Thymus (tissue), 11 donors: ENCODE measurements at regions not wholly inside any gene's neighbourhood (a gene's known extent, or its start where the extent isn't known, plus 50 kb on each side); places are given as distances from the start of the nearest gene placed in this dataset.

Experiments
- DNase-seq, 9 donors: peaks; one replicate each; pipeline ENCODE4 v3.0.0-alpha.2; 2013; ENCODE audit warnings: low spot score in 9 of 9, low read depth in 6 of 9, missing footprints in 1 of 9
- H3K27ac ChIP-seq, 2 donors: one replicate each; pipeline ENCODE4 v1.5.1; 2013; ENCODE audit warnings: control low read depth in 1 of 2, low read depth in 1 of 2, low read length in 1 of 2, mild to moderate bottlenecking in 1 of 2, moderate library complexity in 1 of 2
- H3K27me3 ChIP-seq, 2 donors: one replicate each; pipeline ENCODE4 v1.5.1; 2013; ENCODE audit warnings: low read length in 1 of 2; ENCODE audit not compliant: control insufficient read depth in 2 of 2, insufficient read depth in 1 of 2
- H3K36me3 ChIP-seq, 2 donors: one replicate each; pipeline ENCODE4 v1.5.1; 2013; ENCODE audit warnings: low read length in 1 of 2, mild to moderate bottlenecking in 1 of 2, moderate library complexity in 1 of 2; ENCODE audit not compliant: control insufficient read depth in 2 of 2, insufficient read depth in 2 of 2
- H3K4me1 ChIP-seq, 2 donors: one replicate each; pipeline ENCODE4 v1.5.1; 2013; ENCODE audit warnings: low read length in 2 of 2; ENCODE audit not compliant: control insufficient read depth in 2 of 2, insufficient read depth in 2 of 2
- H3K4me3 ChIP-seq, 2 donors: one replicate each; pipeline ENCODE4 v1.5.1; 2013; ENCODE audit warnings: low read length in 2 of 2, control low read depth in 1 of 2, mild to moderate bottlenecking in 1 of 2
- H3K9me3 ChIP-seq, 2 donors: one replicate each; pipeline ENCODE4 v1.5.1; 2013; ENCODE audit warnings: low read length in 1 of 2, mild to moderate bottlenecking in 1 of 2; ENCODE audit not compliant: control insufficient read depth in 2 of 2, insufficient read depth in 1 of 2
- WGBS: extraction: QIAGEN DNeasy Blood & Tissue Kit; methylation state at CpG from one replicate; pipeline ENCODE4 v1.1.7; 2013; 5-methylcytosine and 5-hydroxymethylcytosine counted together
- donor health status: healthy.

- peaks cover 0 to 3% of the 10 kb centered on the region in 2 donors for H3K9me3 ChIP-seq
- no peaks in the 10 kb centered on the region for H3K36me3 ChIP-seq
- H3K4me3 ChIP-seq: no peak overlapping the region
- no peak for DNase-seq
- no peaks in the 10 kb centered on the region for H3K4me1 ChIP-seq
- no peak overlapping the region for H3K27ac ChIP-seq
- no peaks in the 10 kb centered on the region for H3K27me3 ChIP-seq
Measured at GRCh38 chr3:180466401-180467011, 135.5 kb upstream of the TTC14 start.

GRCh38 chr3:180467177-180467576 is 134.8 kb upstream of the TTC14 start:
- Histone ChIP-seq H3K4me3 (no peak overlapping the region), H3K36me3 (no peaks in the 10 kb centered on the region), H3K4me1 (no peaks in the 10 kb centered on the region), H3K27ac (no peak overlapping the region), H3K9me3 (peaks cover 0 to 3% of the 10 kb centered on the region in 2 donors), H3K27me3 (no peaks in the 10 kb centered on the region)
- WGBS: 95% methylated on average over 1 of the region's 1 CpG
- DNase-seq: no peak

GRCh38 chr3:180469149-180469548 is 132.8 kb upstream of the TTC14 start:
- WGBS: 76% methylated on average over 1 of the region's 1 CpG
- Histone ChIP-seq H3K27ac (no peak overlapping the region), H3K9me3 (peaks cover 0 to 3% of the 10 kb centered on the region in 2 donors), H3K4me3 (no peak overlapping the region), H3K36me3 (no peaks in the 10 kb centered on the region), H3K4me1 (no peaks in the 10 kb centered on the region), H3K27me3 (no peaks in the 10 kb centered on the region)
- DNase-seq: no peak

- WGBS: 83% methylated on average over 5 of the region's 5 CpGs
- no peak for DNase-seq
- no peaks in the 10 kb centered on the region for H3K4me1 ChIP-seq
- H3K27me3 ChIP-seq: no peaks in the 10 kb centered on the region
- H3K9me3 ChIP-seq: no peaks in the 10 kb centered on the region
- no peaks in the 10 kb centered on the region for H3K36me3 ChIP-seq
- H3K27ac ChIP-seq: no peak overlapping the region
- no peak overlapping the region for H3K4me3 ChIP-seq
Measured at GRCh38 chr3:180478695-180479094, 123.3 kb upstream of the TTC14 start.

- Histone ChIP-seq H3K9me3 (no peaks in the 10 kb centered on the region), H3K4me1 (no peaks in the 10 kb centered on the region), H3K36me3 (no peaks in the 10 kb centered on the region), H3K27ac (no peak overlapping the region), H3K27me3 (no peaks in the 10 kb centered on the region), H3K4me3 (no peak overlapping the region)
- 96% methylated on average over 1 of the region's 1 CpG for WGBS
- DNase-seq: no peak
Measured at GRCh38 chr3:180492047-180492446, 109.9 kb upstream of the TTC14 start.

- H3K4me3 ChIP-seq: no peak overlapping the region
- H3K27ac ChIP-seq: no peak overlapping the region
- no peaks in the 10 kb centered on the region for H3K4me1 ChIP-seq
- H3K9me3 ChIP-seq: no peaks in the 10 kb centered on the region
- H3K27me3 ChIP-seq: no peaks in the 10 kb centered on the region
- H3K36me3 ChIP-seq: no peaks in the 10 kb centered on the region
- WGBS: 90% methylated on average over 3 of the region's 3 CpGs
- no peak for DNase-seq
Measured at GRCh38 chr3:180496995-180497394, 105.0 kb upstream of the TTC14 start.

- Histone ChIP-seq H3K27me3 (no peaks in the 10 kb centered on the region), H3K36me3 (no peaks in the 10 kb centered on the region), H3K4me3 (no peak overlapping the region), H3K9me3 (peaks cover 0 to 13% of the 10 kb centered on the region in 2 donors), H3K27ac (no peak overlapping the region), H3K4me1 (no peaks in the 10 kb centered on the region)
- WGBS: 86% methylated on average over 2 of the region's 2 CpGs
- DNase-seq: no peak
Measured at GRCh38 chr3:180516368-180516767, 85.6 kb upstream of the TTC14 start.

- no peak for DNase-seq
- H3K36me3 ChIP-seq: no peaks in the 10 kb centered on the region
- H3K27ac ChIP-seq: no peak overlapping the region
- WGBS: 95% methylated on average over 3 of the region's 3 CpGs
- H3K4me1 ChIP-seq: no peaks in the 10 kb centered on the region
- H3K4me3 ChIP-seq: no peak overlapping the region
- no peaks in the 10 kb centered on the region for H3K9me3 ChIP-seq
- no peaks in the 10 kb centered on the region for H3K27me3 ChIP-seq
Measured at GRCh38 chr3:180523040-180523439, 78.9 kb upstream of the TTC14 start.

GRCh38 chr3:180528843-180529242 is 73.1 kb upstream of the TTC14 start:
- Histone ChIP-seq H3K4me3 (no peak overlapping the region), H3K27ac (no peak overlapping the region), H3K9me3 (peaks cover 0 to 11% of the 10 kb centered on the region in 2 donors), H3K36me3 (no peaks in the 10 kb centered on the region), H3K4me1 (no peaks in the 10 kb centered on the region), H3K27me3 (no peaks in the 10 kb centered on the region)
- no peak for DNase-seq
- 93% methylated on average over 1 of the region's 1 CpG for WGBS

- peaks cover 0 to 11% of the 10 kb centered on the region in 2 donors for H3K9me3 ChIP-seq
- WGBS: 90% methylated on average over 5 of the region's 5 CpGs
Measured at GRCh38 chr3:180529778-180530177, 72.2 kb upstream of the TTC14 start.

More at GRCh38 chr3:180529778-180530177, 72.2 kb upstream of the TTC14 start:
- Histone ChIP-seq H3K27me3 (no peaks in the 10 kb centered on the region), H3K4me3 (no peak overlapping the region), H3K4me1 (no peaks in the 10 kb centered on the region), H3K36me3 (no peaks in the 10 kb centered on the region), H3K27ac (no peak overlapping the region)
- DNase-seq: no peak
